H9 (cell line): ENCODE measurements at regions not wholly inside any gene's neighbourhood (a gene's known extent, or its start where the extent isn't known, plus 50 kb on each side); places are given as distances from the start of the nearest gene placed in this dataset.

Experiments
- DNase-seq: peaks from one replicate; pipeline ENCODE4 v3.0.0-alpha.2; 2017
- H2AFZ ChIP-seq: one replicate; pipeline ENCODE4 v1.6.1; 2013; ENCODE audit warnings: mild to moderate bottlenecking, low read length, control low read depth, moderate library complexity
- H2AK5ac ChIP-seq: 2 replicates; pipeline ENCODE4 v1.6.1; 2013; ENCODE audit warnings: low read length, control low read depth, mixed read lengths; ENCODE audit not compliant: insufficient read length
- H2BK120ac ChIP-seq: one replicate; pipeline ENCODE4 v1.6.1; 2013; ENCODE audit warnings: low read depth, mild to moderate bottlenecking, low read length, control low read depth, inconsistent platforms; ENCODE audit not compliant: poor library complexity, severe bottlenecking
- H2BK12ac ChIP-seq: 2 replicates; pipeline ENCODE4 v1.6.1; 2013; ENCODE audit warnings: low read length, control low read depth, mixed read lengths, low read depth; ENCODE audit not compliant: insufficient read length
- H2BK15ac ChIP-seq: 2 replicates; pipeline ENCODE4 v1.6.1; 2013; ENCODE audit warnings: low read depth, low read length, control low read depth
- H2BK20ac ChIP-seq: one replicate; pipeline ENCODE4 v1.6.1; 2013; ENCODE audit warnings: low read depth, mild to moderate bottlenecking, low read length, control low read depth, inconsistent platforms; ENCODE audit not compliant: poor library complexity, severe bottlenecking
- H2BK5ac ChIP-seq: 2 replicates; pipeline ENCODE4 v1.6.1; 2013; ENCODE audit warnings: low read length, control low read depth, mixed read lengths; ENCODE audit not compliant: insufficient read length
- H3K14ac ChIP-seq: 2 replicates; pipeline ENCODE4 v1.6.1; 2013; ENCODE audit warnings: low read length, control low read depth; ENCODE audit not compliant: insufficient read depth
- H3K18ac ChIP-seq: 2 replicates; pipeline ENCODE4 v1.6.1; 2013; ENCODE audit warnings: low read depth, mild to moderate bottlenecking, mixed read lengths, low read length, control low read depth; ENCODE audit not compliant: insufficient read length
- H3K23ac ChIP-seq: 2 replicates; pipeline ENCODE4 v1.6.1; 2013; ENCODE audit warnings: low read length, control low read depth, mixed read lengths, low read depth; ENCODE audit not compliant: insufficient read length
- H3K23me2 ChIP-seq: 2 replicates; pipeline ENCODE4 v1.6.1; 2013; ENCODE audit warnings: low read depth, mild to moderate bottlenecking, mixed read lengths, low read length, control low read depth; ENCODE audit not compliant: insufficient read length, poor library complexity, severe bottlenecking
- H3K27ac ChIP-seq: 2 replicates; pipeline ENCODE4 v1.5.1; 2013; ENCODE audit warnings: low read length, control low read depth, mixed read lengths, low read depth; ENCODE audit not compliant: insufficient read length
- H3K27me3 ChIP-seq: 2 replicates; pipeline ENCODE4 v1.6.1; 2013; ENCODE audit warnings: low read length, control low read depth, inconsistent platforms; ENCODE audit not compliant: insufficient read depth
- H3K4ac ChIP-seq: 2 replicates; pipeline ENCODE4 v1.6.1; 2013; ENCODE audit warnings: low read depth, mild to moderate bottlenecking, control low read depth, inconsistent platforms, low read length, moderate library complexity
- H3K4me1 ChIP-seq: 2 replicates; pipeline ENCODE4 v1.6.1; 2013; ENCODE audit warnings: low read length, control low read depth, inconsistent platforms; ENCODE audit not compliant: insufficient read depth
- H3K4me2 ChIP-seq: 2 replicates; pipeline ENCODE4 v1.6.1; 2013; ENCODE audit warnings: low read length, control low read depth, mixed read lengths; ENCODE audit not compliant: insufficient read length, insufficient read depth
- H3K56ac ChIP-seq: 2 replicates; pipeline ENCODE4 v1.6.1; 2013; ENCODE audit warnings: low read depth, mild to moderate bottlenecking, mixed read lengths, low read length, control low read depth; ENCODE audit not compliant: insufficient read length
- H3K79me1 ChIP-seq: 2 replicates; pipeline ENCODE4 v1.6.1; 2013; ENCODE audit warnings: low read depth, mild to moderate bottlenecking, moderate library complexity, low read length, control low read depth, inconsistent platforms; ENCODE audit not compliant: insufficient read depth, poor library complexity, severe bottlenecking
- H3K79me2 ChIP-seq: 2 replicates; pipeline ENCODE4 v1.6.1; 2013; ENCODE audit warnings: low read length, control low read depth, inconsistent platforms; ENCODE audit not compliant: insufficient read depth
- H3K9ac ChIP-seq: 2 replicates; pipeline ENCODE4 v1.6.1; 2013; ENCODE audit warnings: low read length, control low read depth, mixed read lengths; ENCODE audit not compliant: insufficient read length; ENCODE audit errors: extremely low read depth
- H3K9me3 ChIP-seq: one replicate; pipeline ENCODE4 v1.6.1; 2013; ENCODE audit warnings: low read depth, low read length, inconsistent platforms; ENCODE audit not compliant: control insufficient read depth
- H3T11ph ChIP-seq: one replicate; pipeline ENCODE4 v1.6.1; 2013; ENCODE audit warnings: mild to moderate bottlenecking, low read length, control low read depth, inconsistent platforms
- H4K20me1 ChIP-seq: one replicate; pipeline ENCODE4 v1.6.1; 2013; ENCODE audit not compliant: control insufficient read depth, insufficient read length, insufficient read depth
- H4K5ac ChIP-seq: 2 replicates; pipeline ENCODE4 v1.6.1; 2013; ENCODE audit warnings: low read depth, mild to moderate bottlenecking, mixed read lengths, low read length, control low read depth; ENCODE audit not compliant: insufficient read length
- H4K8ac ChIP-seq: replicated peaks from 2 replicates; pipeline ENCODE4 v1.6.1; 2013; ENCODE audit warnings: low read length, control low read depth, mixed read lengths, low read depth; ENCODE audit not compliant: insufficient read length
- H4K91ac ChIP-seq: 2 replicates; pipeline ENCODE4 v1.6.1; 2013; ENCODE audit warnings: low read depth, mild to moderate bottlenecking, moderate library complexity, mixed read lengths, low read length, control low read depth; ENCODE audit not compliant: insufficient read length
- H3K27ac Mint-ChIP-seq, 3 experiments: 2 replicates in 2 of 3; 3 replicates in 1 of 3; pipeline ENCODE4 v1.8.0; 2020 to 2021; ENCODE audit warnings: mixed read lengths in 3 of 3, mild to moderate bottlenecking in 1 of 3, moderate library complexity in 1 of 3
- H3K27me3 Mint-ChIP-seq: 2 replicates; pipeline ENCODE4 v1.8.0; 2021; ENCODE audit warnings: low read depth, mild to moderate bottlenecking, moderate library complexity, mixed read lengths
- H3K36me3 Mint-ChIP-seq, 3 experiments: 2 replicates in 2 of 3; 3 replicates in 1 of 3; pipeline ENCODE4 v1.8.0; 2020 to 2021; ENCODE audit warnings: low read depth in 3 of 3, mixed read lengths in 3 of 3; ENCODE audit not compliant: insufficient read depth in 1 of 3
- H3K4me1 Mint-ChIP-seq, 2 experiments: 2 replicates each; pipeline ENCODE4 v1.8.0; 2020; ENCODE audit warnings: mixed read lengths in 2 of 2
- H3K4me3 Mint-ChIP-seq, 2 experiments: 2 replicates in 1 of 2; 3 replicates in 1 of 2; pipeline ENCODE4 v1.8.0; 2020 to 2021; ENCODE audit warnings: mild to moderate bottlenecking in 2 of 2, mixed read lengths in 2 of 2, moderate library complexity in 1 of 2
- H3K9me3 Mint-ChIP-seq, 2 experiments: 2 replicates in 1 of 2; 3 replicates in 1 of 2; pipeline ENCODE4 v1.8.0; 2020; ENCODE audit warnings: mild to moderate bottlenecking in 2 of 2, mixed read lengths in 2 of 2, moderate library complexity in 1 of 2
- CTCF ChIP-seq: fragments of 200-600 bp; sonication (generic); conservative IDR thresholded peaks from 3 replicates; pipeline ENCODE4 v1.8.0; 2021; ENCODE audit warnings: antibody characterized with exemption, mild to moderate bottlenecking
- WGBS: extraction: QIAGEN DNeasy Blood & Tissue Kit; methylation state at CpG from one replicate; pipeline ENCODE4 v1.1.7; 2013; ENCODE audit warnings: missing lambda C conversion rate, low lambda C conversion rate, mixed read lengths; ENCODE audit not compliant: insufficient read length; ENCODE audit errors: extremely low coverage; 5-methylcytosine and 5-hydroxymethylcytosine counted together

GRCh38 chr3:55352668-55353067 lies 134.4 kb downstream of the WNT5A start:
- H4K5ac ChIP-seq: no peak overlapping the region
- no peak overlapping the region for H2BK15ac ChIP-seq
- H2BK20ac ChIP-seq: no peak overlapping the region
- no peak overlapping the region for H3K4me2 ChIP-seq
- no peaks in the 10 kb centered on the region for H3K9me3 ChIP-seq
- no peak overlapping the region for H3K14ac ChIP-seq
- H3K9ac ChIP-seq: no peak overlapping the region
- H4K20me1 ChIP-seq: no peaks in the 10 kb centered on the region
- Mint-ChIP-seq H3K27me3 (peaks cover 4% of the 10 kb centered on the region; the same call in 1 of the 2 replicates), H3K9me3 (no peaks in the 10 kb centered on the region; a peak in 1 of 5 replicates), H3K4me3 (no peak overlapping the region), H3K27ac (no peak overlapping the region), H3K36me3 (no peaks in the 10 kb centered on the region; a peak in 1 of 7 replicates), H3K4me1 (no peaks in the 10 kb centered on the region)
- no peak overlapping the region for H4K8ac ChIP-seq
- DNase-seq: no peak
- H3K4me1 ChIP-seq: no peaks in the 10 kb centered on the region
- H4K91ac ChIP-seq: no peak overlapping the region
- no peaks in the 10 kb centered on the region for H3K79me1 ChIP-seq
- H3K79me2 ChIP-seq: no peaks in the 10 kb centered on the region
- no peaks in the 10 kb centered on the region for H3K27me3 ChIP-seq
- no peak overlapping the region for H3K56ac ChIP-seq
- H3T11ph ChIP-seq: no peak overlapping the region
- H2AFZ ChIP-seq: no peak overlapping the region
- no peak overlapping the region for H3K27ac ChIP-seq
- no peak overlapping the region for H3K23ac ChIP-seq
- no peak for TF ChIP-seq CTCF
- H3K18ac ChIP-seq: no peak overlapping the region
- no peaks in the 10 kb centered on the region for H3K23me2 ChIP-seq
- no peak overlapping the region for H2BK5ac ChIP-seq
- WGBS: no CpG with 5 or more reads among the region's 2 CpGs
- H2BK12ac ChIP-seq: no peak overlapping the region
- H2AK5ac ChIP-seq: no peak overlapping the region
- H2BK120ac ChIP-seq: no peak overlapping the region
- H3K4ac ChIP-seq: no peak overlapping the region
